ENCODE measurements at regions not wholly inside any gene's neighbourhood (a gene's known extent, or its start where the extent isn't known, plus 50 kb on each side); places are given as distances from the start of the nearest gene placed in this dataset.
A peak's percentile ranks its signal among the peaks of the same experiment; 100 is the strongest.

DNA sequence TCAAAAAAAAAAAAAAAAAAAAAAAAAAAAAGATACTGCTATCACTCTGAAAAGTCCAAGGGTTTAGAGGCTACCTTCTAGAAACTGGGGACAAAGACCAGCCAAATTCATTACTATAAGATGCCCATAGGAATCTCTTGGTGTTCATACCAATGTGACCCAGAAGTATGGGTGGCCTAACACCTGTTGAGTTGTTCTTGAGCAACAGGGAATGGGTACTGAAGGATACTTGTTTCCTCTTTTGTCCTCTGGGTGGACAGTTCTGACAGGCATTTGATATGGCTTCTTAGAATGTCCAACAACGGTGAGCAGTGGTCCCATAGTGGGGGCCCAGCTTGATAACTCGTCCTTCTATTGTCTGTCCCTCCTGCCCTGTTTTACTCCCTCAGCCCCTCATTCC lies 141.4 kb upstream of the PLEKHM1 start:
- DNase-seq = no peak
- intact Hi-C loops (cut with DNase I) = no loop called here
- no peaks in the 10 kb centered on the region for H3K9me3 ChIP-seq
- ATAC-seq = no peak
- no peaks in the 10 kb centered on the region for H3K4me1 ChIP-seq
- TF ChIP-seq CTCF (IDR thresholded peaks at IDR 0.05) = no peak
- H3K36me3 ChIP-seq (ENCODE audit: insufficient read depth in 1 of 2, low read depth in 1 of 2) = peaks cover 5 to 66% of the 10 kb centered on the region in 2 donors
- no peak overlapping the region for H3K27ac ChIP-seq
- no peak overlapping the region for H3K4me3 ChIP-seq
- H3K27me3 ChIP-seq (ENCODE audit: insufficient read depth in 3 of 3, low read length in 2 of 3) = no peaks in the 10 kb centered on the region
- WGBS, 3 donors = 88 to 93% (median 90%) methylated on average over 2 of the region's 2 CpGs

DNA sequence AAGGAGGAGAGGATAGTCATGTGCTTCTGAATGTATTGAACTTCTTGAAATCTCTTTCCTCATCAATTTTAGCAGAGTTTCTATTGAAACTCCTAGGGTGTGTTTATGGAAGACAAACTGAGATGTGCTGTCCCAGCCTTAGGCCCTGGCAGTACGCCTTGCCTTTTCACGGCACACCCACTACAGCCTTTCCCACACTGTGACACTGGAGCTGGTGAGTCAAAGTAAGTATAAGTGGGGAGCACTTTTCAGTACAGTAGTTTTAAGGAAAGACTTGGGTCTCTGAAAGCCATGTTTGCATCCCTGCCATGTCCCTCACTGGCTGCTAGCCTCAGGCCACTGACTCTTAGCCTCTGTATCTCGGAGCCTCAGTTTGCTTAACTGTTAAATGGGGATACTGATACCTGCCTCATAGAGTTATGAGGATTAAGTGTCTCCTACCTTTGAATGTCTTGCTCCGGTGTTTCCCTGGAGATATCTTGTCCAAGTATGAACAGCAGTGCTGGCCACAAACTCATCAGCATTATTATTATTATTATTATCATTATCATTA lies 144.7 kb upstream of the CRHR1 start:
- no peak overlapping the region for H3K27ac ChIP-seq
- WGBS, 3 donors = 89 to 92% (median 90%) methylated on average over 4 of the region's 4 CpGs
- no peak for TF ChIP-seq CTCF (IDR thresholded peaks at IDR 0.05)
- intact Hi-C loops (cut with DNase I) = no loop called here
- no peak overlapping the region for H3K4me3 ChIP-seq
- H3K27me3 ChIP-seq (ENCODE audit: insufficient read depth in 3 of 3, low read length in 2 of 3) = no peaks in the 10 kb centered on the region
- ATAC-seq (no peak), DNase-seq (no peak)
- peaks cover 3 to 27% of the 10 kb centered on the region in 2 donors for H3K36me3 ChIP-seq (ENCODE audit: insufficient read depth in 1 of 2, low read depth in 1 of 2)
- H3K9me3 ChIP-seq = no peaks in the 10 kb centered on the region
- H3K4me1 ChIP-seq = no peaks in the 10 kb centered on the region

DNA sequence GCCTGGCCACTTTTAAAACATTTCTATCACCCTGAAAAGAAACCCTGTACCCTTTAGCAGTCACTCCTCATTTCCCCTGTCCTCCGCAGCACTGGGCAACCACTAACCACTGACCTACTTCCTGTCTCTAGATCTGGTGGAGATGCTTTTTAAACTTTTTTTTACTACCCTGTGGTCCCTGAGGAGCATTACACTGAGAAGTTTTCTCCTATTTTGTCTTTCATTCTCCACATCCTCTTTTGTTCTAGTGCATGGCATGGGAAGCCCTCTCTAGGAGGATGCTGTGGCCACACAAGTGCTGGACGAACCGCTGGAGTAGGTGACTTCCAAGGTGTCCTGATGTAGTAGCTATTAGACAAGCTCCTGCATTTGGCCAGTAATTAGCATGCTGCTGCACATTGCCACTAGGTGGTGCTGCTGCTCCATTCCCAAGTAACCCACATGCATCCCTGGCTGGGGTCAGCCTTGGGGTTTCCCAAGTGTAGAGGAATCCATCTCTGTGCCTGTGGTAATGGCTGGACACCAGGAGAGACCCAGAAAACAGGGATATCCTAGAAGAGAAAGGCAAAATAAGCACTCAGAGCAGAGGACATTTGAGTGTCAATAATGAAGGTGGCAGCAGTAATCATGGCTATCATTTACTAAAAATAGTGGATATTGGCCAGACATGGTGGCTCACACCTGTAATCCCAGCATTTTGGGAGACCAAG lies 143.8 kb upstream of the CRHR1 start:
- intact Hi-C loops (cut with DNase I) = loop anchor here (1.0 to 5.0 kb wide), 3 partner anchors 192 to 212 kb away; no protein-coding TSS in a partner anchor
- DNase-seq (peak; percentile 70 to 81), ATAC-seq (peak; percentile 68 to 88 (median 84))
- Histone ChIP-seq H3K9me3 (no peaks in the 10 kb centered on the region), H3K27me3 (ENCODE audit: insufficient read depth in 3 of 3, low read length in 2 of 3) (no peaks in the 10 kb centered on the region), H3K27ac (no peak overlapping the region), H3K4me1 (no peaks in the 10 kb centered on the region), H3K4me3 (no peak overlapping the region), H3K36me3 (ENCODE audit: insufficient read depth in 1 of 2, low read depth in 1 of 2) (peaks cover 3 to 21% of the 10 kb centered on the region in 2 donors)
- TF ChIP-seq CTCF (IDR thresholded peaks at IDR 0.05) = peak; percentile 96
- WGBS, 3 donors = 17 to 19% (median 19%) methylated on average over 3 of the region's 3 CpGs

GRCh38 chr17:45641541-45641940 lies 142.6 kb upstream of the CRHR1 start:
- Histone ChIP-seq H3K4me1 (no peaks in the 10 kb centered on the region), H3K36me3 (ENCODE audit: insufficient read depth in 1 of 2, low read depth in 1 of 2) (peaks cover 0 to 18% of the 10 kb centered on the region in 2 donors), H3K9me3 (no peaks in the 10 kb centered on the region), H3K27ac (no peak overlapping the region), H3K27me3 (ENCODE audit: insufficient read depth in 3 of 3, low read length in 2 of 3) (no peaks in the 10 kb centered on the region), H3K4me3 (no peak overlapping the region)
- ATAC-seq (no peak), DNase-seq (no peak)
- intact Hi-C loops (cut with DNase I) = loop anchor here (2.0 to 5.0 kb wide), 2 partner anchors 191 to 211 kb away; no protein-coding TSS in a partner anchor
- TF ChIP-seq CTCF (IDR thresholded peaks at IDR 0.05) = no peak
- WGBS, 3 donors = 84 to 91% (median 87%) methylated on average over 5 of the region's 5 CpGs

Data from psoas muscle (tissue), 7 donors.